Testis (tissue), 2 donors: ENCODE measurements at regions not wholly inside any gene's neighbourhood (a gene's known extent, or its start where the extent isn't known, plus 50 kb on each side); places are given as distances from the start of the nearest gene placed in this dataset.

Experiments used
- CTCF ChIP-seq, 3 experiments: fragments of 450-650 bp in 2 of 3; fragments of 200-600 bp in 1 of 3; sonication (generic) in 1 of 3; IDR thresholded peaks; one replicate each; pipeline ENCODE4 v1.5.1; 2016 to 2019; ENCODE audit warnings: antibody characterized with exemption in 3 of 3, mild to moderate bottlenecking in 2 of 3, moderate library complexity in 1 of 3
- POLR2A ChIP-seq: fragments of 450-650 bp; IDR thresholded peaks from one replicate; pipeline ENCODE4 v1.6.1; 2017; ENCODE audit warnings: antibody characterized with exemption, mild to moderate bottlenecking, moderate library complexity

GRCh38 chr14:34007902-34008301, 57.0 kb upstream of the EGLN3 start:
- TF ChIP-seq POLR2A = no peak
- no peak for TF ChIP-seq CTCF (IDR thresholded peaks at IDR 0.05)
